BLaER1 (cell line): ENCODE measurements at regions not wholly inside any gene's neighbourhood (a gene's known extent, or its start where the extent isn't known, plus 50 kb on each side); places are given as distances from the start of the nearest gene placed in this dataset.

Experiments used
- H3K27ac ChIP-seq: shearing (Covaris generic); formaldehyde crosslinking; 2 replicates; pipeline ENCODE4 v1.8.1; 2022
- H3K27me3 ChIP-seq: shearing (Covaris generic); formaldehyde crosslinking; 2 replicates; pipeline ENCODE4 v1.8.1; 2022
- H3K36me3 ChIP-seq: shearing (Covaris generic); formaldehyde crosslinking; 2 replicates; pipeline ENCODE4 v1.8.1; 2022
- H3K4me1 ChIP-seq: shearing (Covaris generic); formaldehyde crosslinking; 2 replicates; pipeline ENCODE4 v1.8.1; 2022
- H3K4me2 ChIP-seq: shearing (Covaris generic); formaldehyde crosslinking; 2 replicates; pipeline ENCODE4 v1.8.1; 2022
- H3K4me3 ChIP-seq: shearing (Covaris generic); formaldehyde crosslinking; 2 replicates; pipeline ENCODE4 v1.8.1; 2022
- H3K9ac ChIP-seq: shearing (Covaris generic); formaldehyde crosslinking; 2 replicates; pipeline ENCODE4 v1.8.1; 2022
- H3K9me3 ChIP-seq: shearing (Covaris generic); formaldehyde crosslinking; 2 replicates; pipeline ENCODE4 v1.8.1; 2022
- H4K20me1 ChIP-seq: shearing (Covaris generic); formaldehyde crosslinking; 2 replicates; pipeline ENCODE4 v1.8.1; 2022
- Cebpa-rat ChIP-seq: shearing (Covaris generic); IDR thresholded peaks from 2 replicates; pipeline ENCODE4 v1.8.1; 2022

- Histone ChIP-seq H3K4me3 (no peak overlapping the region), H3K4me2 (no peak overlapping the region), H3K9me3 (no peaks in the 10 kb centered on the region), H3K36me3 (no peaks in the 10 kb centered on the region), H3K9ac (no peak overlapping the region), H3K4me1 (no peaks in the 10 kb centered on the region), H3K27me3 (no peaks in the 10 kb centered on the region), H3K27ac (no peak overlapping the region), H4K20me1 (no peaks in the 10 kb centered on the region)
- no peak for TF ChIP-seq Cebpa-rat
Observed at GRCh38 chr11:87934182-87934581, 241.1 kb downstream of the RAB38 start.

- no peak for TF ChIP-seq Cebpa-rat
- H3K4me3 ChIP-seq, result no peak overlapping the region
- no peak overlapping the region for H3K4me2 ChIP-seq
- H3K27me3 ChIP-seq, result no peaks in the 10 kb centered on the region
- H3K27ac ChIP-seq, result no peak overlapping the region
- no peaks in the 10 kb centered on the region for H3K4me1 ChIP-seq
- H3K36me3 ChIP-seq, result no peaks in the 10 kb centered on the region
- H4K20me1 ChIP-seq, result no peaks in the 10 kb centered on the region
- no peaks in the 10 kb centered on the region for H3K9me3 ChIP-seq
- no peak overlapping the region for H3K9ac ChIP-seq
Observed at GRCh38 chr11:87926250-87926970, 248.8 kb downstream of the RAB38 start.

- no peaks in the 10 kb centered on the region for H4K20me1 ChIP-seq
- H3K36me3 ChIP-seq, result no peaks in the 10 kb centered on the region
- no peak overlapping the region for H3K27ac ChIP-seq
- H3K4me2 ChIP-seq, result no peak overlapping the region
- TF ChIP-seq Cebpa-rat, result no peak
- H3K4me3 ChIP-seq, result no peak overlapping the region
- H3K27me3 ChIP-seq, result no peaks in the 10 kb centered on the region
- no peaks in the 10 kb centered on the region for H3K4me1 ChIP-seq
- no peak overlapping the region for H3K9ac ChIP-seq
- no peaks in the 10 kb centered on the region for H3K9me3 ChIP-seq
Observed at GRCh38 chr11:87924125-87924524, 251.1 kb downstream of the RAB38 start.

GRCh38 chr11:87917111-87917510 lies 258.1 kb downstream of the RAB38 start:
- no peak for TF ChIP-seq Cebpa-rat
- Histone ChIP-seq H3K36me3 (no peaks in the 10 kb centered on the region), H3K9ac (no peak overlapping the region), H3K4me1 (no peaks in the 10 kb centered on the region), H3K4me2 (no peak overlapping the region), H3K27ac (no peak overlapping the region), H3K27me3 (no peaks in the 10 kb centered on the region), H3K4me3 (no peak overlapping the region), H4K20me1 (no peaks in the 10 kb centered on the region), H3K9me3 (no peaks in the 10 kb centered on the region)

GRCh38 chr11:87909178-87909577 lies 266.1 kb downstream of the RAB38 start:
- H3K4me1 ChIP-seq, result no peaks in the 10 kb centered on the region
- H4K20me1 ChIP-seq, result no peaks in the 10 kb centered on the region
- H3K27me3 ChIP-seq, result no peaks in the 10 kb centered on the region
- H3K27ac ChIP-seq, result no peak overlapping the region
- H3K9ac ChIP-seq, result no peak overlapping the region
- no peaks in the 10 kb centered on the region for H3K36me3 ChIP-seq
- H3K4me2 ChIP-seq, result no peak overlapping the region
- no peaks in the 10 kb centered on the region for H3K9me3 ChIP-seq
- H3K4me3 ChIP-seq, result no peak overlapping the region
- no peak for TF ChIP-seq Cebpa-rat

- Histone ChIP-seq H4K20me1 (no peaks in the 10 kb centered on the region), H3K36me3 (no peaks in the 10 kb centered on the region), H3K4me3 (no peak overlapping the region), H3K27me3 (no peaks in the 10 kb centered on the region), H3K9ac (no peak overlapping the region), H3K4me2 (no peak overlapping the region), H3K9me3 (no peaks in the 10 kb centered on the region), H3K4me1 (no peaks in the 10 kb centered on the region), H3K27ac (no peak overlapping the region)
- TF ChIP-seq Cebpa-rat, result no peak
Observed at GRCh38 chr11:87908086-87908485, 267.2 kb downstream of the RAB38 start.

GRCh38 chr11:87903345-87903744 lies 271.9 kb downstream of the RAB38 start:
- no peaks in the 10 kb centered on the region for H3K27me3 ChIP-seq
- no peaks in the 10 kb centered on the region for H3K36me3 ChIP-seq
- H4K20me1 ChIP-seq, result no peaks in the 10 kb centered on the region
- no peak overlapping the region for H3K4me2 ChIP-seq
- H3K9me3 ChIP-seq, result no peaks in the 10 kb centered on the region
- no peak overlapping the region for H3K27ac ChIP-seq
- no peak for TF ChIP-seq Cebpa-rat
- H3K9ac ChIP-seq, result no peak overlapping the region
- no peak overlapping the region for H3K4me3 ChIP-seq
- no peaks in the 10 kb centered on the region for H3K4me1 ChIP-seq

- no peaks in the 10 kb centered on the region for H3K4me1 ChIP-seq
- no peaks in the 10 kb centered on the region for H3K36me3 ChIP-seq
- no peak for TF ChIP-seq Cebpa-rat
- no peaks in the 10 kb centered on the region for H4K20me1 ChIP-seq
- H3K9me3 ChIP-seq, result no peaks in the 10 kb centered on the region
- no peaks in the 10 kb centered on the region for H3K27me3 ChIP-seq
- H3K27ac ChIP-seq, result no peak overlapping the region
- H3K4me3 ChIP-seq, result no peak overlapping the region
- no peak overlapping the region for H3K4me2 ChIP-seq
- no peak overlapping the region for H3K9ac ChIP-seq
Observed at GRCh38 chr11:87901341-87901740, 273.9 kb downstream of the RAB38 start.

- Histone ChIP-seq H3K4me2 (no peak overlapping the region), H3K9me3 (no peaks in the 10 kb centered on the region), H3K36me3 (no peaks in the 10 kb centered on the region), H3K9ac (no peak overlapping the region), H3K4me3 (no peak overlapping the region), H3K27me3 (no peaks in the 10 kb centered on the region), H3K27ac (no peak overlapping the region), H3K4me1 (no peaks in the 10 kb centered on the region), H4K20me1 (no peaks in the 10 kb centered on the region)
- no peak for TF ChIP-seq Cebpa-rat
Observed at GRCh38 chr11:87897921-87898320, 277.3 kb downstream of the RAB38 start.

GRCh38 chr11:87897071-87897470 lies 278.2 kb downstream of the RAB38 start:
- no peaks in the 10 kb centered on the region for H3K27me3 ChIP-seq
- no peak for TF ChIP-seq Cebpa-rat
- H3K9me3 ChIP-seq, result no peaks in the 10 kb centered on the region
- H3K27ac ChIP-seq, result no peak overlapping the region
- H3K4me2 ChIP-seq, result no peak overlapping the region
- no peaks in the 10 kb centered on the region for H4K20me1 ChIP-seq
- H3K4me3 ChIP-seq, result no peak overlapping the region
- no peaks in the 10 kb centered on the region for H3K36me3 ChIP-seq
- no peaks in the 10 kb centered on the region for H3K4me1 ChIP-seq
- no peak overlapping the region for H3K9ac ChIP-seq

- no peak for TF ChIP-seq Cebpa-rat
- Histone ChIP-seq H3K27ac (no peak overlapping the region), H3K9ac (no peak overlapping the region), H3K4me2 (no peak overlapping the region), H3K4me3 (no peak overlapping the region), H4K20me1 (no peaks in the 10 kb centered on the region), H3K9me3 (no peaks in the 10 kb centered on the region), H3K36me3 (no peaks in the 10 kb centered on the region), H3K4me1 (no peaks in the 10 kb centered on the region), H3K27me3 (no peaks in the 10 kb centered on the region)
Observed at GRCh38 chr11:87894961-87895360, 280.3 kb downstream of the RAB38 start.
